GM10266 (cell line): ENCODE measurements at regions not wholly inside any gene's neighbourhood (a gene's known extent, or its start where the extent isn't known, plus 50 kb on each side); places are given as distances from the start of the nearest gene placed in this dataset.

Experiments used
- DNase-seq: peaks from one replicate; pipeline ENCODE4 v3.0.0; 2012; ENCODE audit errors: extremely low spot score
- TF ChIP-seq, protein P1 (sequence below): IDR thresholded peaks from 2 replicates; pipeline ENCODE4 v1.5.1; 2012; ENCODE audit warnings: mild to moderate bottlenecking, low read depth; ENCODE audit not compliant: control insufficient read depth, insufficient read depth; ENCODE audit errors: missing control alignments

GRCh38 chr15:95304947-95305400 lies 1025.5 kb upstream of the NR2F2 start:
- no peak for DNase-seq
- TF ChIP-seq, protein P1, sequence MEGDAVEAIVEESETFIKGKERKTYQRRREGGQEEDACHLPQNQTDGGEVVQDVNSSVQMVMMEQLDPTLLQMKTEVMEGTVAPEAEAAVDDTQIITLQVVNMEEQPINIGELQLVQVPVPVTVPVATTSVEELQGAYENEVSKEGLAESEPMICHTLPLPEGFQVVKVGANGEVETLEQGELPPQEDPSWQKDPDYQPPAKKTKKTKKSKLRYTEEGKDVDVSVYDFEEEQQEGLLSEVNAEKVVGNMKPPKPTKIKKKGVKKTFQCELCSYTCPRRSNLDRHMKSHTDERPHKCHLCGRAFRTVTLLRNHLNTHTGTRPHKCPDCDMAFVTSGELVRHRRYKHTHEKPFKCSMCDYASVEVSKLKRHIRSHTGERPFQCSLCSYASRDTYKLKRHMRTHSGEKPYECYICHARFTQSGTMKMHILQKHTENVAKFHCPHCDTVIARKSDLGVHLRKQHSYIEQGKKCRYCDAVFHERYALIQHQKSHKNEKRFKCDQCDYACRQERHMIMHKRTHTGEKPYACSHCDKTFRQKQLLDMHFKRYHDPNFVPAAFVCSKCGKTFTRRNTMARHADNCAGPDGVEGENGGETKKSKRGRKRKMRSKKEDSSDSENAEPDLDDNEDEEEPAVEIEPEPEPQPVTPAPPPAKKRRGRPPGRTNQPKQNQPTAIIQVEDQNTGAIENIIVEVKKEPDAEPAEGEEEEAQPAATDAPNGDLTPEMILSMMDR = no peak

DNA sequence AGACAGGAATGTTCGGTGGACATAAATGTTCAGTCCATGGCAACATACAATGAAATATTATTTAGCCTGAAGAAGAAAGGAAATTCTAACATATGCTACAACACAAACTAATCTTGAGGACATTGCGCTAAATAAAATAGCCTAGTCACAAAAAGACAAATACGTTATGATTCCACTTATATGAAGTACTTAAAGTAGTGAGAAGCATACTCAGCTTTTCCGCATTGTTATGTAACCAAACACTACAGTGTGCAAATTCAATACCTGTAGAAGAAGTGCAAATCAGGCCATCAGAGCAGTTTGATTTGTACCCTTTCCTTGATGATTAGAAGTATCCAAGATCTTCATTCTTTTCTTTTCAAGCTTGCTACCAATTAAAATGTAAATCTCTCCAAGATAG lies 1023.4 kb upstream of the NR2F2 start:
- no peak for DNase-seq

GRCh38 chr15:95319242-95319641 lies 1011.3 kb upstream of the NR2F2 start:
- TF ChIP-seq, protein P1 = no peak
- no peak for DNase-seq

More for the DNA sequence above, 1023.4 kb upstream of the NR2F2 start:
- TF ChIP-seq, protein P1 = no peak

DNA sequence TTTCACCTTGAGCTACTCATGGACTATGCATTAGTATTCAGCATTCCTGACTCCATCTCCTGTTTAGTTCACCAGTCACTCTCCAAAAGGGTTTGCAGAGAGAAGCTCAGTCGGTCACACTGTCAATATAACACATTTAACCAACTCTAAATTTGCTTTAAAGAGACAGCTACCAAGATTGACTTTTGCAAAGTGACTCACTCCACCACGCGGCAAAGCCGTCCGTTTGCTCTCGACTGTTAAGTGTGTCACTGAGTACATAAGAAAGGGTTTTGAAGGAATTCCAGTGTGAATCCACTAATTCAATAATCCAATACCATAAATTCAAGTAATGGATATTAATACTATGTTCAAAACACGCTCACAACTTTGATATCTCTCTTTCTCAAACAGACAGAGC lies 1006.7 kb upstream of the NR2F2 start:
- DNase-seq = no peak
- TF ChIP-seq, protein P1 = no peak

- no peak for DNase-seq
- TF ChIP-seq, protein P1 = no peak
Observed at GRCh38 chr15:95324656-95325055, 1005.8 kb upstream of the NR2F2 start.

- TF ChIP-seq, protein P1 = no peak
- DNase-seq = no peak
Observed at GRCh38 chr15:95325763-95326404, 1004.6 kb upstream of the NR2F2 start.

- no peak for DNase-seq
- TF ChIP-seq, protein P1 = no peak
Observed at GRCh38 chr15:95326431-95327182, 1003.9 kb upstream of the NR2F2 start.
